LNCAP (cell line): ENCODE measurements at regions not wholly inside any gene's neighbourhood (a gene's known extent, or its start where the extent isn't known, plus 50 kb on each side); places are given as distances from the start of the nearest gene placed in this dataset.

ENCODE experiments used
- CTCF ChIP-seq: fragments of 450-650 bp; IDR thresholded peaks from 2 replicates; pipeline ENCODE4 v1.5.1; 2017; ENCODE audit warnings: mild to moderate bottlenecking

- TF ChIP-seq CTCF, result no peak
Observed at GRCh38 chr1:208866386-208866955, 622.3 kb upstream of the PLXNA2 start.

GRCh38 chr1:208868554-208868953 is 624.4 kb upstream of the PLXNA2 start:
- no peak for TF ChIP-seq CTCF

- no peak for TF ChIP-seq CTCF
Observed at GRCh38 chr1:208874915-208875314, 630.7 kb upstream of the PLXNA2 start.

GRCh38 chr1:208879022-208879421 is 634.8 kb upstream of the PLXNA2 start:
- no peak for TF ChIP-seq CTCF

GRCh38 chr1:208880433-208881100 is 636.4 kb upstream of the PLXNA2 start:
- TF ChIP-seq CTCF, result no peak

- no peak for TF ChIP-seq CTCF
Observed at GRCh38 chr1:208885060-208885459, 640.9 kb upstream of the PLXNA2 start.

- TF ChIP-seq CTCF, result no peak
Observed at GRCh38 chr1:208885650-208886049, 641.5 kb upstream of the PLXNA2 start.

GRCh38 chr1:208888376-208888775 is 644.2 kb upstream of the PLXNA2 start:
- no peak for TF ChIP-seq CTCF
